Esophagus squamous epithelium (tissue), 5 donors: ENCODE measurements at regions not wholly inside any gene's neighbourhood (a gene's known extent, or its start where the extent isn't known, plus 50 kb on each side); places are given as distances from the start of the nearest gene placed in this dataset.

Experiments
- DNase-seq: peaks from one replicate; lab custom pipeline; 2025; lab: John Stamatoyannopoulos, UW
- H3K27ac ChIP-seq, 4 donors: fragments of 200-600 bp; sonication (generic); one replicate each; pipeline ENCODE4 v1.5.1; 2016 to 2019; ENCODE audit warnings: mild to moderate bottlenecking in 1 of 4
- H3K27me3 ChIP-seq, 4 donors: fragments of 200-600 bp; sonication (generic); 1 replicate in 3 of 4; 2 replicates in 1 of 4; pipeline versions ENCODE4 v1.5.1 to v1.6.0; 2017 to 2021; ENCODE audit warnings: antibody characterized with exemption in 1 of 4
- H3K36me3 ChIP-seq, 3 donors: fragments of 200-600 bp; sonication (generic); one replicate each; pipeline ENCODE4 v1.5.1; 2016 to 2019
- H3K4me1 ChIP-seq, 3 donors: fragments of 200-600 bp; sonication (generic); one replicate each; pipeline ENCODE4 v1.5.1; 2017 to 2019
- H3K4me3 ChIP-seq, 4 donors: fragments of 200-600 bp; sonication (generic); 1 replicate in 3 of 4; 2 replicates in 1 of 4; pipeline ENCODE4 v1.5.1; 2016 to 2019; ENCODE audit warnings: mild to moderate bottlenecking in 2 of 4, moderate library complexity in 1 of 4
- H3K9me3 ChIP-seq, 3 donors: fragments of 200-600 bp; sonication (generic); one replicate each; pipeline ENCODE4 v1.5.1; 2016 to 2019
- CTCF ChIP-seq, 6 experiments: fragments of 450-650 bp in 4 of 6; fragments of 200-600 bp in 2 of 6; sonication (generic) in 2 of 6; IDR thresholded peaks; one replicate each; pipeline ENCODE4 v1.5.1; 2016 to 2019; ENCODE audit warnings: antibody characterized with exemption in 6 of 6, mild to moderate bottlenecking in 4 of 6, moderate library complexity in 4 of 6
- POLR2A ChIP-seq, 4 donors: fragments of 450-650 bp; IDR thresholded peaks; one replicate each; pipeline ENCODE4 v1.6.1; 2017; ENCODE audit warnings: antibody characterized with exemption in 4 of 4, mild to moderate bottlenecking in 4 of 4, moderate library complexity in 3 of 4
- WGBS, 2 donors: methylation state at CpG; one replicate each; pipeline ENCODE4 v1.1.5; 2018; 5-methylcytosine and 5-hydroxymethylcytosine counted together
- intact Hi-C: fragments of 100-400 bp; cut with DNase I; formaldehyde crosslinking; loops from one replicate; pipeline ENCODE4 v1.15.0; 2022
- donor health status: DM: yes; HTN: yes; CAD: no.

GRCh38 chr16:56108056-56108471, 83.2 kb upstream of the GNAO1 start:
- WGBS, 2 donors, result 6 to 11% methylated on average over 2 of the region's 2 CpGs
- no peak for DNase-seq
- H3K9me3 ChIP-seq, result no peaks in the 10 kb centered on the region
- no peaks in the 10 kb centered on the region for H3K27me3 ChIP-seq
- H3K4me1 ChIP-seq, result no peaks in the 10 kb centered on the region
- TF ChIP-seq POLR2A (IDR thresholded peaks at IDR 0.05), result no peak
- no peak for TF ChIP-seq CTCF (IDR thresholded peaks at IDR 0.05)
- H3K27ac ChIP-seq, result no peak overlapping the region
- H3K4me3 ChIP-seq, result no peak overlapping the region
- intact Hi-C loops, result no loop called here
- no peaks in the 10 kb centered on the region for H3K36me3 ChIP-seq

GRCh38 chr16:56106527-56106926, 84.8 kb upstream of the GNAO1 start:
- 84 to 88% methylated on average over 6 of the region's 6 CpGs for WGBS, 2 donors
- Histone ChIP-seq H3K27ac (no peak overlapping the region), H3K27me3 (no peaks in the 10 kb centered on the region), H3K36me3 (no peaks in the 10 kb centered on the region), H3K9me3 (no peaks in the 10 kb centered on the region), H3K4me1 (peaks cover 0 to 12% (median 0%) of the 10 kb centered on the region in 3 donors), H3K4me3 (no peak overlapping the region)
- intact Hi-C loops, result no loop called here
- DNase-seq, result no peak
- no peak for TF ChIP-seq POLR2A (IDR thresholded peaks at IDR 0.05)
- TF ChIP-seq CTCF (IDR thresholded peaks at IDR 0.05), result no peak

- Histone ChIP-seq H3K9me3 (no peaks in the 10 kb centered on the region), H3K36me3 (no peaks in the 10 kb centered on the region), H3K4me3 (no peak overlapping the region), H3K27ac (no peak overlapping the region), H3K27me3 (no peaks in the 10 kb centered on the region), H3K4me1 (peaks cover 0 to 14% (median 0%) of the 10 kb centered on the region in 3 donors)
- 59 to 63% methylated on average over 3 of the region's 3 CpGs for WGBS, 2 donors
- TF ChIP-seq CTCF (IDR thresholded peaks at IDR 0.05), result no peak
- TF ChIP-seq POLR2A (IDR thresholded peaks at IDR 0.05), result no peak
- intact Hi-C loops, result no loop called here
- no peak for DNase-seq
Observed at GRCh38 chr16:56102906-56103305, 88.4 kb upstream of the GNAO1 start.

- H3K27ac ChIP-seq, result peak overlapping the region in 3 of 4 donors; percentile 4 to 57 (median 50)
Observed at GRCh38 chr16:56102183-56102686, 89.1 kb upstream of the GNAO1 start.

GRCh38 chr16:56101480-56101879, 89.8 kb upstream of the GNAO1 start:
- H3K27me3 ChIP-seq, result no peaks in the 10 kb centered on the region
- H3K4me1 ChIP-seq, result peaks cover 0 to 14% (median 0%) of the 10 kb centered on the region in 3 donors
- no peaks in the 10 kb centered on the region for H3K9me3 ChIP-seq
- no peak for DNase-seq
- TF ChIP-seq CTCF (IDR thresholded peaks at IDR 0.05) (no peak), POLR2A (IDR thresholded peaks at IDR 0.05) (no peak)
- 51 to 56% methylated on average over 4 to 5 of the region's 5 CpGs for WGBS, 2 donors
- no peaks in the 10 kb centered on the region for H3K36me3 ChIP-seq
- H3K27ac ChIP-seq, result no peak overlapping the region
- intact Hi-C loops, result no loop called here
- H3K4me3 ChIP-seq, result no peak overlapping the region

More at GRCh38 chr16:56102183-56102686, 89.1 kb upstream of the GNAO1 start:
- Histone ChIP-seq H3K4me3 (peak overlapping the region in 3 of 4 donors; percentile 7 to 53 (median 23)), H3K9me3 (no peaks in the 10 kb centered on the region), H3K27me3 (no peaks in the 10 kb centered on the region), H3K4me1 (peaks cover 0 to 14% (median 0%) of the 10 kb centered on the region in 3 donors), H3K36me3 (no peaks in the 10 kb centered on the region)
- TF ChIP-seq CTCF (IDR thresholded peaks at IDR 0.05) (no peak), POLR2A (IDR thresholded peaks at IDR 0.05) (no peak)
- no peak for DNase-seq
- intact Hi-C loops, result no loop called here
- WGBS, 2 donors, result 0 to 15% methylated on average over 3 to 13 of the region's 13 CpGs
